Neural cell (in vitro differentiated cells): ENCODE measurements at regions not wholly inside any gene's neighbourhood (a gene's known extent, or its start where the extent isn't known, plus 50 kb on each side); places are given as distances from the start of the nearest gene placed in this dataset.

ENCODE experiments used
- H2AFZ ChIP-seq: fragments of 200-600, 300-800 bp; sonication (generic), shearing (Covaris generic); 2 replicates; pipeline ENCODE4 v1.6.0; 2014; ENCODE audit warnings: low read depth, mild to moderate bottlenecking, antibody characterized with exemption, low read length, moderate library complexity
- H3F3A ChIP-seq: fragments of 200-600 bp; shearing (Covaris generic); 2 replicates; pipeline ENCODE4 v1.6.1; 2016; ENCODE audit warnings: mild to moderate bottlenecking, moderate library complexity, mixed read lengths, antibody characterized with exemption, low read length; ENCODE audit not compliant: insufficient read depth, poor library complexity, severe bottlenecking
- H3K27ac ChIP-seq: fragments of 200-600, 300-800 bp; sonication (generic), shearing (Covaris generic); 2 replicates; pipeline ENCODE4 v1.5.1; 2014; ENCODE audit warnings: mild to moderate bottlenecking, low read length, moderate library complexity
- H3K27me3 ChIP-seq: fragments of 300-800, 200-600 bp; sonication (generic), shearing (Covaris generic); 2 replicates; pipeline ENCODE4 v1.6.0; 2014; ENCODE audit warnings: mild to moderate bottlenecking, low read depth, low read length, moderate library complexity; ENCODE audit not compliant: insufficient read depth
- H3K36me3 ChIP-seq: fragments of 300-800, 200-600 bp; sonication (generic), shearing (Covaris generic); 2 replicates; pipeline ENCODE4 v1.5.1; 2014; ENCODE audit warnings: mild to moderate bottlenecking, antibody characterized with exemption, low read length, moderate library complexity; ENCODE audit not compliant: insufficient read depth
- H3K4me2 ChIP-seq: fragments of 300-800, 200-600 bp; sonication (generic), shearing (Covaris generic); 2 replicates; pipeline ENCODE4 v1.6.0; 2014; ENCODE audit warnings: mild to moderate bottlenecking, low read length
- H3K4me3 ChIP-seq: fragments of 300-800, 200-600 bp; sonication (generic), shearing (Covaris generic); 2 replicates; pipeline ENCODE4 v1.5.1; 2014; ENCODE audit warnings: mild to moderate bottlenecking, low read length, moderate library complexity
- H3K79me2 ChIP-seq: fragments of 200-600 bp; shearing (Covaris generic); replicated peaks from 2 replicates; pipeline ENCODE4 v1.6.0; 2014; ENCODE audit warnings: mild to moderate bottlenecking, low read length, moderate library complexity; ENCODE audit not compliant: insufficient read depth
- H3K9ac ChIP-seq: fragments of 300-800, 200-600 bp; sonication (generic), shearing (Covaris generic); 2 replicates; pipeline ENCODE4 v1.6.1; 2016; ENCODE audit warnings: mild to moderate bottlenecking, low read length, mixed read lengths
- H3K9me2 ChIP-seq: fragments of 200-600 bp; shearing (Covaris generic); 2 replicates; pipeline ENCODE4 v1.6.1; 2016; ENCODE audit warnings: mild to moderate bottlenecking, low read length, mixed read lengths; ENCODE audit not compliant: insufficient read depth
- H3K9me3 ChIP-seq: fragments of 200-600, 300-800 bp; sonication (generic), shearing (Covaris generic); 2 replicates; pipeline ENCODE4 v1.6.1; 2016; ENCODE audit warnings: mild to moderate bottlenecking, mixed run types, low read length, moderate library complexity, mixed read lengths
- H4K20me1 ChIP-seq: fragments of 200-600 bp; shearing (Covaris generic); 2 replicates; pipeline ENCODE4 v1.6.1; 2016; ENCODE audit warnings: mild to moderate bottlenecking, mixed run types; ENCODE audit not compliant: insufficient read depth
- EP300 ChIP-seq: fragments of 450-650 bp; conservative IDR thresholded peaks from 2 replicates; pipeline ENCODE4 v1.6.1; 2014; ENCODE audit warnings: antibody characterized with exemption, mild to moderate bottlenecking, moderate library complexity; ENCODE audit not compliant: poor library complexity, severe bottlenecking
- MXI1 ChIP-seq: fragments of 450-650 bp; conservative IDR thresholded peaks from 2 replicates; pipeline ENCODE4 v1.6.1; 2014; ENCODE audit warnings: antibody characterized with exemption, mild to moderate bottlenecking; ENCODE audit not compliant: poor library complexity, severe bottlenecking
- POLR2AphosphoS5 ChIP-seq: IDR thresholded peaks from 2 replicates; pipeline ENCODE4 v1.6.1; 2012
- RAD21 ChIP-seq: fragments of 450-650 bp; conservative IDR thresholded peaks from 2 replicates; pipeline ENCODE4 v1.6.1; 2014; ENCODE audit warnings: antibody characterized with exemption, mild to moderate bottlenecking, moderate library complexity
- SMC3 ChIP-seq: fragments of 450-650 bp; conservative IDR thresholded peaks from 2 replicates; pipeline ENCODE4 v1.6.1; 2014; ENCODE audit warnings: antibody characterized with exemption, mild to moderate bottlenecking, moderate library complexity; ENCODE audit not compliant: poor library complexity
- TAF1 ChIP-seq: IDR thresholded peaks from 2 replicates; pipeline ENCODE4 v1.6.1; 2012; ENCODE audit warnings: low read depth
- TF ChIP-seq, protein P1 (sequence below): IDR thresholded peaks from 2 replicates; pipeline ENCODE4 v1.6.1; 2012; ENCODE audit warnings: borderline replicate concordance
- TF ChIP-seq, protein P2 (sequence below): fragments of 450-650 bp; IDR thresholded peaks from 2 replicates; pipeline ENCODE4 v1.5.1; 2014; ENCODE audit warnings: antibody characterized with exemption, mild to moderate bottlenecking, moderate library complexity; ENCODE audit not compliant: poor library complexity, severe bottlenecking

DNA sequence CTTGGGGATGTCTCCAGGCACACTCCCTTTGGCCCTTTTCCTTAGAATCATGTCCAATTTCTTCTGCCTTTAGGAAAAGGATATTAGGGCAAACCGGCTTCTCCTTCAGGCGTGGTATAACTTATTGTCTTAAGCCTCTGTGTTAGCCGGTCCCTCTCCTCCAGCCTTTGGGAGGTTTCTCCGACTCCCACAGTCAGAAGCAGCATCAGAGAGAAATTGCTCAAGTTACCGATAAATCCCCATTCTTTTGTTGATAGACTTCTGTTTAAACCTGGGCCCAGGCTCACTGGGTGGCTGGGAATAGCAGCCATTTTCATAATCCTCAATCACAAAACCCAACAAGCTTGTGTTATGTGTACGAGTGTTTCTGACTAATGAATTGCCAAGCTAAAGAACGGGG is 85.4 kb upstream of the KAZN start:
- Histone ChIP-seq H3K9me3 (no peaks in the 10 kb centered on the region), H3K4me2 (no peak overlapping the region), H3F3A (no peaks in the 10 kb centered on the region), H3K79me2 (no peaks in the 10 kb centered on the region), H2AFZ (no peak overlapping the region), H3K27me3 (no peaks in the 10 kb centered on the region), H3K9me2 (no peaks in the 10 kb centered on the region), H3K36me3 (no peaks in the 10 kb centered on the region), H3K27ac (no peak overlapping the region), H4K20me1 (no peaks in the 10 kb centered on the region), H3K9ac (no peak overlapping the region), H3K4me3 (no peak overlapping the region)
- no peak for TF ChIP-seq SMC3
- no peak for TF ChIP-seq RAD21
- TF ChIP-seq TAF1, result no peak
- TF ChIP-seq, protein P1, sequence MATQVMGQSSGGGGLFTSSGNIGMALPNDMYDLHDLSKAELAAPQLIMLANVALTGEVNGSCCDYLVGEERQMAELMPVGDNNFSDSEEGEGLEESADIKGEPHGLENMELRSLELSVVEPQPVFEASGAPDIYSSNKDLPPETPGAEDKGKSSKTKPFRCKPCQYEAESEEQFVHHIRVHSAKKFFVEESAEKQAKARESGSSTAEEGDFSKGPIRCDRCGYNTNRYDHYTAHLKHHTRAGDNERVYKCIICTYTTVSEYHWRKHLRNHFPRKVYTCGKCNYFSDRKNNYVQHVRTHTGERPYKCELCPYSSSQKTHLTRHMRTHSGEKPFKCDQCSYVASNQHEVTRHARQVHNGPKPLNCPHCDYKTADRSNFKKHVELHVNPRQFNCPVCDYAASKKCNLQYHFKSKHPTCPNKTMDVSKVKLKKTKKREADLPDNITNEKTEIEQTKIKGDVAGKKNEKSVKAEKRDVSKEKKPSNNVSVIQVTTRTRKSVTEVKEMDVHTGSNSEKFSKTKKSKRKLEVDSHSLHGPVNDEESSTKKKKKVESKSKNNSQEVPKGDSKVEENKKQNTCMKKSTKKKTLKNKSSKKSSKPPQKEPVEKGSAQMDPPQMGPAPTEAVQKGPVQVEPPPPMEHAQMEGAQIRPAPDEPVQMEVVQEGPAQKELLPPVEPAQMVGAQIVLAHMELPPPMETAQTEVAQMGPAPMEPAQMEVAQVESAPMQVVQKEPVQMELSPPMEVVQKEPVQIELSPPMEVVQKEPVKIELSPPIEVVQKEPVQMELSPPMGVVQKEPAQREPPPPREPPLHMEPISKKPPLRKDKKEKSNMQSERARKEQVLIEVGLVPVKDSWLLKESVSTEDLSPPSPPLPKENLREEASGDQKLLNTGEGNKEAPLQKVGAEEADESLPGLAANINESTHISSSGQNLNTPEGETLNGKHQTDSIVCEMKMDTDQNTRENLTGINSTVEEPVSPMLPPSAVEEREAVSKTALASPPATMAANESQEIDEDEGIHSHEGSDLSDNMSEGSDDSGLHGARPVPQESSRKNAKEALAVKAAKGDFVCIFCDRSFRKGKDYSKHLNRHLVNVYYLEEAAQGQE, result no peak

DNA sequence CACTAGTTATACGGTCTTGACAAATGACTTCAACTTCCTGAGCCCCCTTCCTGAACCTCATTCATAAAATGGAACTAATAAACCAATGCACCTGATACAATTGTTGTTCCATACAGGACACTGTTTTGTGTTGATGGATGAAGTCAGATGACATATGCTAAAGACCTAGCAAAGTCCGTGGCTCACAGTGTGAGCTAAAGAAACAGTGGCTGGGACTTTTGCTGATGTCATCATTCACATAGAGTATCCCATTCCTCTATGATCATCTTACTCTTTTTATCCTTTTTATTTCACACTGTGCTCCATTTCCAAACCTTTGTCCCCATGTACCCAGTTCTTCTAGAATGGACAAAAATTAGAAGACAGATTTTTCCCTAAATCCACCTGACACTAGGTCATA is 83.7 kb upstream of the KAZN start:
- Histone ChIP-seq H2AFZ (no peak overlapping the region), H3K27ac (no peak overlapping the region), H3K36me3 (no peaks in the 10 kb centered on the region), H3K27me3 (no peaks in the 10 kb centered on the region), H4K20me1 (no peaks in the 10 kb centered on the region), H3K79me2 (no peaks in the 10 kb centered on the region), H3F3A (no peaks in the 10 kb centered on the region), H3K4me3 (no peak overlapping the region), H3K9ac (no peak overlapping the region), H3K9me2 (no peaks in the 10 kb centered on the region), H3K4me2 (no peak overlapping the region), H3K9me3 (no peaks in the 10 kb centered on the region)
- TF ChIP-seq MXI1 (no peak), POLR2AphosphoS5 (no peak), EP300 (no peak), RAD21 (no peak), SMC3 (no peak), TAF1 (no peak)
- TF ChIP-seq, protein P1, result no peak
- TF ChIP-seq, protein P2, sequence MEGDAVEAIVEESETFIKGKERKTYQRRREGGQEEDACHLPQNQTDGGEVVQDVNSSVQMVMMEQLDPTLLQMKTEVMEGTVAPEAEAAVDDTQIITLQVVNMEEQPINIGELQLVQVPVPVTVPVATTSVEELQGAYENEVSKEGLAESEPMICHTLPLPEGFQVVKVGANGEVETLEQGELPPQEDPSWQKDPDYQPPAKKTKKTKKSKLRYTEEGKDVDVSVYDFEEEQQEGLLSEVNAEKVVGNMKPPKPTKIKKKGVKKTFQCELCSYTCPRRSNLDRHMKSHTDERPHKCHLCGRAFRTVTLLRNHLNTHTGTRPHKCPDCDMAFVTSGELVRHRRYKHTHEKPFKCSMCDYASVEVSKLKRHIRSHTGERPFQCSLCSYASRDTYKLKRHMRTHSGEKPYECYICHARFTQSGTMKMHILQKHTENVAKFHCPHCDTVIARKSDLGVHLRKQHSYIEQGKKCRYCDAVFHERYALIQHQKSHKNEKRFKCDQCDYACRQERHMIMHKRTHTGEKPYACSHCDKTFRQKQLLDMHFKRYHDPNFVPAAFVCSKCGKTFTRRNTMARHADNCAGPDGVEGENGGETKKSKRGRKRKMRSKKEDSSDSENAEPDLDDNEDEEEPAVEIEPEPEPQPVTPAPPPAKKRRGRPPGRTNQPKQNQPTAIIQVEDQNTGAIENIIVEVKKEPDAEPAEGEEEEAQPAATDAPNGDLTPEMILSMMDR, result no peak
